ENCODE measurements at regions not wholly inside any gene's neighbourhood (a gene's known extent, or its start where the extent isn't known, plus 50 kb on each side); places are given as distances from the start of the nearest gene placed in this dataset.

- no peak overlapping the region for H3K56ac ChIP-seq (ENCODE audit: insufficient read length, low read depth, low read length)
- DNase-seq = no peak
- no peak overlapping the region for H3K27ac ChIP-seq (ENCODE audit: insufficient read length, low read depth, low read length)
- H4K91ac ChIP-seq (ENCODE audit: insufficient read length, low read depth, low read length) = no peak overlapping the region
- no peaks in the 10 kb centered on the region for H4K20me1 ChIP-seq (ENCODE audit: control insufficient read depth, insufficient read depth, insufficient read length)
- TF ChIP-seq CTCF (conservative IDR thresholded peaks at IDR 0.05) = no peak
- no peak overlapping the region for H4K5ac ChIP-seq (ENCODE audit: insufficient read length, low read depth, low read length)
- Mint-ChIP-seq H3K4me1 (peaks cover 0 to 3% of the 10 kb centered on the region in 2 experiments; a peak in 1 of 4 replicates), H3K27me3 (ENCODE audit: low read depth) (no peaks in the 10 kb centered on the region), H3K27ac (peak overlapping the region in 1 of 3 experiments; percentile 8; a peak in 1 of 7 replicates), H3K9me3 (no peaks in the 10 kb centered on the region), H3K4me3 (no peak overlapping the region), H3K36me3 (ENCODE audit: insufficient read depth in 1 of 3, low read depth in 3 of 3) (no peaks in the 10 kb centered on the region)
- no peak overlapping the region for H3T11ph ChIP-seq (ENCODE audit: low read length)
- no CpG with 5 or more reads among the region's 2 CpGs for WGBS (ENCODE audit: extremely low coverage, insufficient read length, low lambda C conversion rate)
- no peaks in the 10 kb centered on the region for H3K4me1 ChIP-seq (ENCODE audit: insufficient read depth, low read length)
- H2BK15ac ChIP-seq (ENCODE audit: low read depth, low read length) = no peak overlapping the region
- no peak overlapping the region for H3K9ac ChIP-seq (ENCODE audit: extremely low read depth, insufficient read length, low read length)
- no peaks in the 10 kb centered on the region for H3K27me3 ChIP-seq (ENCODE audit: insufficient read depth, low read length)
- H3K4me2 ChIP-seq (ENCODE audit: insufficient read depth, insufficient read length, low read length) = no peak overlapping the region
- H4K8ac ChIP-seq (replicated peaks; ENCODE audit: insufficient read length, low read depth, low read length) = no peak overlapping the region
- H3K9me3 ChIP-seq (ENCODE audit: control insufficient read depth, low read depth, low read length) = no peaks in the 10 kb centered on the region
- H2BK20ac ChIP-seq (ENCODE audit: low read depth, low read length, poor library complexity, severe bottlenecking) = no peak overlapping the region
- no peak overlapping the region for H2BK5ac ChIP-seq (ENCODE audit: insufficient read length, low read length)
- H3K18ac ChIP-seq (ENCODE audit: insufficient read length, low read depth, low read length) = no peak overlapping the region
- H3K79me1 ChIP-seq (ENCODE audit: insufficient read depth, low read depth, low read length, poor library complexity, severe bottlenecking) = no peaks in the 10 kb centered on the region
- no peak overlapping the region for H3K14ac ChIP-seq (ENCODE audit: insufficient read depth, low read length)
- no peaks in the 10 kb centered on the region for H3K79me2 ChIP-seq (ENCODE audit: insufficient read depth, low read length)
- H2BK12ac ChIP-seq (ENCODE audit: insufficient read length, low read depth, low read length) = no peak overlapping the region
- no peaks in the 10 kb centered on the region for H3K23me2 ChIP-seq (ENCODE audit: insufficient read length, low read depth, low read length, poor library complexity, severe bottlenecking)
- H3K23ac ChIP-seq (ENCODE audit: insufficient read length, low read depth, low read length) = no peak overlapping the region
- H2AK5ac ChIP-seq (ENCODE audit: insufficient read length, low read length) = no peak overlapping the region
- H2AFZ ChIP-seq (ENCODE audit: low read length) = no peak overlapping the region
- no peak overlapping the region for H3K4ac ChIP-seq (ENCODE audit: low read depth, low read length)
- H2BK120ac ChIP-seq (ENCODE audit: low read depth, low read length, poor library complexity, severe bottlenecking) = no peak overlapping the region
Measured at GRCh38 chr5:84445049-84445685, 60.5 kb upstream of the EDIL3 start.
